HuH-7.5 (cell line): ENCODE measurements at regions not wholly inside any gene's neighbourhood (a gene's known extent, or its start where the extent isn't known, plus 50 kb on each side); places are given as distances from the start of the nearest gene placed in this dataset.
"Not testable (repeated sequence)": the region's sequence is repeated elsewhere in the genome, so short reads cannot be mapped to it uniquely, and the experiment has no call there.

ENCODE experiments used
- DNase-seq: peaks from one replicate; pipeline ENCODE4 v3.0.0; 2011; ENCODE audit warnings: low spot score

DNA sequence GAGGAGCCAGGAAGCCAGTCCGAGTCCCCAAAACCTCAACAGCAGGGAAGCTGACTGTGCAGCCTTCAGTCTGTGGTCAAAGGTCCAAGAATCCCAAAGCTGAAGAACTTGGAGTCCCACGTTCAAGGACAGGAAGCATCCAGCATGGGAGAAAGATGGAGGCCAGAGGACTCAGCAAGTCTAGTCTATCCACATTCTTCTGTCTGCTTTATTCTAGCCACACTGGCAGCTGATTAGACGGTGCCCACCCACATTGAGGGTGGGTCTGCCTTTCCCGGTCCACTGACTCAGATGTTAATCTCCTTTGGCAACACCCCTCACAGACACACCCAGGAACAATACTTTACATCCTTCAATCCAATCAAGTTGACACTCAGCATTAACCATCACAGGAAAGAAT, 456.5 kb upstream of the TMEM132C start:
- not testable (repeated sequence) for DNase-seq

DNA sequence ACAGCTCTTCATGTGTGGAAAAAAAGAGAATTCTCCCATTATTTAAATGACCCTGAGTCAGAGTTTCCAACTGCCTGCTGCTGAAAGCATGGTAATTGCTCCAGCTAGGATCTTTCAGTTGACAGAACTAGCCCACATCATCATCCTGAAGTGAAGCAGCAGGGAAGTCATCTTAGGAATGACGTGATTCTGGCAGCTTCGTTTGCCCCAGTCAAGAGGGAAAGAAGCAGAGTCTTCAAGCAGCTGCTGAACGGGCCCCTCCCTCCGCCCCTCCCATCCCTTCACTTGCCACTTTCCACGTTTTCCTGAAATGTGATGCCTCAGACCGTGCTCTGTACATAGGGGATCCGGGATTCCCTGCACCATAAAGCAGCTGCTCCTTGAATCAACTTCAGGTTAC, 455.0 kb upstream of the TMEM132C start:
- no peak for DNase-seq

DNA sequence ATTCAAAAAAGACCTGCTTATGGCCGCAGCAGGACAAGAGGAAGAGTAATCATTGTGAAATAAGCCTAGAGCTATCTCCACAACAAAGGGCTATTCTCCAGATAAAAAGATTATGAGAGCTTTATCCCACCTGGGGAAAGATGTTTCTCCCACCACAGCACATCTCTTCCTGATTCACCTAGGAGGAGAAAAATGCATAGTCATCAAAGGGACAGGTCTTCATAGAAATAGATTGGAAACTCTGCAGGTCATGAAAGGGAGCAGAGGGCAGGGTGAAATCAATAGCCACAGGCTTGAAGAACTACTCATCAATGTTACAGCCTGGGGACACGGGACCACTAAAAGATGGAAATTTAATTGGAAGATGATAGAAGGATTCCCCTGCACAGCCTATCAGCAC, 453.8 kb upstream of the TMEM132C start:
- no peak for DNase-seq

DNA sequence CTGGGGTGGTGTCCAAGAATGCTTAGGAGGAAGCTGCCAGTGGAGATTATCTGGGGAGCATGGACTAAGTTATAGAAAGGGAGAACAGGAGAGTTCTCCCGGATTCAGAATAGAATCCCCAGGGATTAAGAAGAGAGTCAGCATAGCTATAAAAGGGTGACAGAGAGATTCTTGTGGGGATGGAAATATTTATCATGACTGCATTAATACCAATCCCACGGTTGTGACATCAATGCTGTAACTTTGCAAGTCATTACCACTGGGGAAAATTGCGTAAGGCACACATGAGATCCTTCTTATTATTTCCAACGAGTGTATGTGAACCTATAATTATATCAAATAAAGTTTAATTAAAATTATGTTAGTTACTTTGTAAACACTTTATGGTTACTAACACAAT, 447.9 kb upstream of the TMEM132C start:
- no peak for DNase-seq

DNA sequence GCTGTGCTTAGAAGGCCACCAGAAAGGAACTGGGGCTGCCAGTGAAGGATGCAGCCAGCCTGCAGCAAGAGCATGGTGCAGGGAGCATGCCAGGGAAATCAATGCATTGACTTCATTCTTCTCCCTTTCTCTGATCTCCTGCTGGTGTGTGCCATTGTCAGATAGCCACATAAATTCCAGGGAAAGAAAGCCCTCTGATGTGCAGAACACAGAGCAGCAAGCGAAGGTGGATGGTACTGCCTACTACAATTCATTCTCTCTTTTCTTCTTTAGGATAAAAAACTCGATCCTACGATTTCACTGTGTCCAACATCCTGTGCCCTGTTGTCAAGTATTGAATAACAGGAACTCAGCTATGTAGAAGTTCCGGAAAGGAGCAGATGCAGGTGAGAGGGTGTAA, 446.7 kb upstream of the TMEM132C start:
- no peak for DNase-seq

DNA sequence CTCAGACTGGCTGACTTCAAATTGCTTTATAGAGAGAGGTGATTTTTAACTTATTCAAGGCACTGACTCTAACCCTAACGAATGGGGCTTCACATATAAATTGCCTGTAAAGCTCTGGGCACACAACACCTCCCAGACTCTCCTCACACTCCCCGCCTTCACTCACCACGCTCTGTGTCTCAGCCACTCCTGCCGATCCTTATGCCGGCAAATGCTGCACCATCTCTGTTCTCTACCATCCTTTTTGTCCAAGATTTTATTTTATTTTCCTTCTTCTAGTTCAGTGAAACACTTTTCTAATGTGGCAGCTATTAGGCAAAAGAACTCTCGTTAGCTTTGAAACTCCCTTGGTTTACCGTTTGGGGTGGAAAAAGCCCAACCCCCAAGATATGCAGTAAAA, 446.1 kb upstream of the TMEM132C start:
- DNase-seq = no peak

DNA sequence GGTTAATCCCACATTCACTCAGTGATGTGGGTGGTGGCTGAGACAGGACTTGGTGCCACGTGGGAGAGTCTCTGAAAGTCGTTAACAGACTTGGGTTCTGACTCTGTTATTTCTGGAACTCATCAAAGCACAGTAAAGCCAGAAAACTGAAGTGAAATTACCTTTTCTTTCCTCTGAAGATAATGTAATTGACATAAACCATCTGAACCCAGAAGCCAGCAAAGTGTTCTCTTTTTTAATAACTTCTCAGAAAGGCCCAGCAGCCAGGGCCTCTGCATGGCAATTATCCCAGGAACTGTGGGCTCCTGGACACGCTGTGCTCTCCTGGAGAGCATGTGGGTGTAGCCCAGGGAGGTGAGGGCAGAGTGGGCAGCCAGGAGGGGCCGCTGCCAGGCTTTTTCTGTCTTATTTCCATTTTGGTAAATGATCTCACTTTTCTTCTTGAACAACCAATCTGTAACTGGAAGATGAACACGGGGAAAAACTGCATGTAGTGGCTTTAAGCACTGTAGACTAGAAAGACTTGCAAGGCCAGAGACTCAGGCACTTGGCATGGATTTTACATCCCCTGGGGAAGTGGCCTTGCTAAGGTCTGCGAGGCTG, 444.1 kb upstream of the TMEM132C start:
- DNase-seq = no peak

DNA sequence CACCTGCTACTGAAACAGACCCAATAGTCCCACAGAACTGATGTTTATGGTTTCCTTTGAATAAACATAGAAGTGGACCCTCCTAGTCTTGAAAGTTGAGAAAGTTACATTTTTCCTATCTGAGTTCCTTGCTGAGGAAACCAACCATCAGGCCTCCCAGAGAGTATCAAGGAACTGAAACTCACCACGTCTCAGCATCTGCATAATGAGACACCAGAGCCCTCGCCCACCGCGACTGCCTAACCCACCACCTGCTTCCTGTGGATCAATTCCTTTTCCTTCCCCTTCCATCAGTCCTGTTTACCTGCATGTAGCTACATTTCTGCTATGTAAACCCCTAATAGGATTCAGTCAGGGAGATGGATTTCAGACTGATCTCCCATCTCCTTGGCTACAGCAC, 443.2 kb upstream of the TMEM132C start:
- no peak for DNase-seq

DNA sequence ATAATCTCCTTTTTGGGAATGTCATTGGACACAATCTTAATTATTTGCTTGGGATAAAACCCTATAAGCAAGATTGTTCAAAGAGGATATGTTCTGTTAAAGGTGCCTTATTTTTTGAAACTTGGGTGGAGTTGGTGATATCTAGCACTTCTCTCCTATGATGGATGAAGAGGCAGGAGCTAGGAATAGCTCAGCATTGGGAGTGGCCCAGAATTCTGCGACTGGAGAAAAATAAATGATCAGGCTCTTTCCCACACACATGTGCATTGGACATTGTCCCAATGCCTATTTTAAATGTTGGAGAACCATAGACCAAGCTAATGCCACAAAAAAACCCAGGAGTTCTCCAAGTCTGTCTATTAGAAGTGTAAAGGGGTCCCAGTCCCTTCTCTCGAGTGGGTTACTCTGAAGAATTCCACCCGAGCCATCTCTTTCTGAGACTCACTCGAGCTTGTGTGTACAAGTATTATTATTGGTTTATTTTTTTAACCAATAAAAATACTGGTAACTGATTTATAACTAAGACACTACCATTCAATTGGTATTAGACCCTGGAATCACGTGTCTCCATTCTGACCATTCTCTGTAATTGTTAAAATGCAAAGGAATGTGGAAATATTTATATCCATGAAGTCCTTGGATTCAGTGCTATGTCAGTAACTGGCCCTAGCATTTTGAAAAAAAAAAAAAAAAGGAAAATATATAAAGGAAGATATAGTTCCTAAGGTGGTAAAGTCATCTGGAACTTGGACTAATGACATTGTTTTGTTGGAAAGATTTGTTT, 437.5 kb upstream of the TMEM132C start:
- no peak for DNase-seq

DNA sequence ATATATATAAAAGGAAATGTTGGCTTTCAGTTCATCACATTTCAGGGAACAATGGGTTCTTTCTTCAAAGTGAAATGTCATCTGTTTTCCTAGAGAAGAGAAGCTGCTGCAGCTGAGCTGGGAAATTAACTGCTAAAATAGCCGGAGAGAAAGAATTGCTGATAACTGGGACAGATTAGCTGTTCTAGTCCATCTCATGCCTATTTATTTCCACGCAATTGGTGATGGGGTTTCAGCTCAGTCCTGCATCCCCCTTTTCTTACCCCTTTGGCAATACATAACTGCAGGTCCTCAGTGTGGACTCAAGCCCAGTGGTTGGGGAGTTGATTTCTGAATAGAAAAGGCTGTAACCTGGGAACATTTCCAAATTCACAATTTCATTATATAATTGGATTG, 436.9 kb upstream of the TMEM132C start:
- DNase-seq = no peak

DNA sequence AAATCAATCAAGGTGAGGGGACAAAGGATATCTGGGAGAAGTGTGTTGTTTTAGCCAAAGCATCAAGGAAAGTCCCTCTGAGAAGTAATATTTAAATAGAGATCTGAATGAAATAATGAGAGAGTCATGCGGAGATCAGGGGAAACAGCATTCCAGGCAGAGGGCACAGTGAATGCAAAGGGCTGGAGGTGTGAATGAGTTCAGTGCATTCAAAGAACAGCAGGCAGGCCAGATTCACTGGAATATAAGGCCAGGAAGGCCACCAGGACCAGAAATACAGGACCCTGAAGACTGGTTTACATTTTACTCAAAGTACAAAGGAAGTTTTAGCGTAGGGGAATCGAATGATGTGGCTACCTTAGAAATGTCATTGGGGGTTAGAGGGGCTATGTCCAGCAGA, 436.2 kb upstream of the TMEM132C start:
- DNase-seq = no peak

DNA sequence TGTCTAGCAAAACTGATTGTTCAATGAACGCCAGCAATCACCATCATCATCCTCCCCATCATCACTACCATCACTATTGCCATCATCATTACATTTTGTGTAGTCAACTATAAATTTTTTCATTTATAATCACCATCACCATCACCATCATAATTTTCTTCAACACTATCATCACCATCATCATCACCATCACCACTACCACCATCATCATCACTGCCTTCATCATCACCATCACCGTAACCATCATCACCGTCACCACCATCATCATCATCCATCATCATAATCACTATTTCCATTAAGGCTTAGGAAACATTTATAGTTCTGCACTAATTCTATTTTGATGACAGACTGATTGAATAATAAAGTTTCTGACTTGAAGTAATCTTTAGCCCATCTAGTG, 434.8 kb upstream of the TMEM132C start:
- no peak for DNase-seq

DNA sequence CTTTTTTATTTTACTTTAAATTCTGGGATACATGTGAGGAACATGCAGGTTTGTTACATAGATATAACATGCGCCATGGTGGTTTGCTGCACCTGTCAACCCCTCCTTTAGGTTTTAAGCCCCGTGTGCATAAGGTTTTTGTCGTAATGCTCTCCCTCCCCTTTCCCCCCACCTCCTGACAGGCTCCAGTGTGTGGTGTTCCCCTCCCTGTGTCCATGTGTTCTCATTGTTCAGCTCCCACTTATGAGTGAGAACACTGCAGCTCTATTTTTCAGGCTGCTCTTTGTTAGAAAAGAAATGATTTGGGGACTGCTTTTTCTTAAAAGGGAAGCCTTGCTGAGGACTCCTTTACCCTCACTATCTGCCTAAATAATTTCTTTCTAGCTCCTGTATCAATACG, 430.2 kb upstream of the TMEM132C start:
- DNase-seq = not testable (repeated sequence)

DNA sequence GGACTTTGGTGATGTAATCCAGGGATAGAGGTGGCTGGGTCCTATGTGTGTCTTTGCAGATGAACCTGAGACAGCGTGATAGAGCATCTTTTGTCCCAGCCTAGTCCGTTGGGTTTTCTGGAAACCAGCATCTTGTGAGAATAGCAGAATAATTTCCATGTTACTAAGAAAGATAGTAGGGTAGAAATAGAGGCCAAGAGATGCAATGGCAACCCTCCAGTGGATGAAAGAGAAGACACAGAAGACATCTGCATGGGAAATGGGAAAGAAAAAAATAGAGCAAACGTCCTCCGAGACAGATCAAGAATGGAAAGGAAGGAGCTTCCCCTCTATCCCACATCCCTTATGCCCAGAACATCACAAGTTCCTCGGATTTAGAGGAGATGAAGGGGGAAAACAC, 409.3 kb upstream of the TMEM132C start:
- no peak for DNase-seq

DNA sequence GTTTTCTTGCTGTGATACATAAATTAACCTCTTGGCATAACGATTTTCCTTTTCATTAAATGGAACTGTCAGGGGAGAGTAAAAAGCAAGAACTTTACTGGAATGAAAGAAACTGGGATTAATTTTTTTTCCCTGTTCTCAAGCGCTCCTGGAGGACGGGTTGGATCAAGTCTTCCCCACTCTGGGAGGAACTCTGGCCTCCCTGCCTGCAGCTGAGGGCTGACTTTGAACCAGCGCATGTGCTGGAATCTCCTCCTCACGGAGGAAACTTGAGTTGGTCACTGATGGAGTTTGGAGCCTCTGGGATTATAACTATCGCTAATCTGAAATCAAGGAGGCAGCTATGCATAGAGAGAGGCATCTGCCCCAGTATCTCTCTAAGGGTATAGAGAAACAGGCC, 406.4 kb upstream of the TMEM132C start:
- DNase-seq = no peak

DNA sequence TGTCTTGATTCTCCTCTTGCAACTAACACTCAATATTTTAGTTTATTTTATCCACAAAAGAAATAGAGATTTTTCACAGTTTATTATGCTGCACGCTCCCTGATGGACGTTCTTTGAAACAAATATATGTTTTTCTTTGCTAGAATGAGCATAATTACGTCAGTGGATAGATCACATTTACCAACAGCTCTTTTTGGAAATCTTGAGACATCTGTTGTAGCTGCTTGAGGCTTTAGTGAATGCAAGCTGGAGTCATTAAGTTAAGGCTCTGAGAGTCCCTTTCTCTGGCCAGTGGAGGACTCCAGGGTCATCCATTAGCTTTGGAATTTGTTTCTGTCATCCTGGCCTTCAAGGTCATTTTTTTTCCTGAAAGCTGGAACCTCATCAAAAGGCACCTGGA, 405.6 kb upstream of the TMEM132C start:
- DNase-seq = no peak

DNA sequence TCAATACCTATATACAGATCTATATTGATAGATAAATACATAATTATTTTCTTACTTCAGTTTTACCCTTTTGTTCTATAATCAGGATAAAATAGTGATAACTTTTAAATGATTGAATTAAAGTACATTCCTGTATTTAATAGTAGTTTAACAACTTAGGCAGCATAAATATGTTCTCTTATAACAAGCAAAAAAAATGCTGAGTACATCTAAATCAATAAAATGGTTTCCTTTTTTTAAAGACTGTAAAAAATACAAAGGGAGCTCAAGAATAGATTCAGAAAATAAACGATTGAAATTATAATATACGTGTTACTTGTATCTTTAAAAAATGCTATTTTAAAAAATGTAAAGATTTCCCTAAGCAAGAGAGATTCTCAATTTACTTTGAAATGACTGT, 393.7 kb upstream of the TMEM132C start:
- DNase-seq = no peak

DNA sequence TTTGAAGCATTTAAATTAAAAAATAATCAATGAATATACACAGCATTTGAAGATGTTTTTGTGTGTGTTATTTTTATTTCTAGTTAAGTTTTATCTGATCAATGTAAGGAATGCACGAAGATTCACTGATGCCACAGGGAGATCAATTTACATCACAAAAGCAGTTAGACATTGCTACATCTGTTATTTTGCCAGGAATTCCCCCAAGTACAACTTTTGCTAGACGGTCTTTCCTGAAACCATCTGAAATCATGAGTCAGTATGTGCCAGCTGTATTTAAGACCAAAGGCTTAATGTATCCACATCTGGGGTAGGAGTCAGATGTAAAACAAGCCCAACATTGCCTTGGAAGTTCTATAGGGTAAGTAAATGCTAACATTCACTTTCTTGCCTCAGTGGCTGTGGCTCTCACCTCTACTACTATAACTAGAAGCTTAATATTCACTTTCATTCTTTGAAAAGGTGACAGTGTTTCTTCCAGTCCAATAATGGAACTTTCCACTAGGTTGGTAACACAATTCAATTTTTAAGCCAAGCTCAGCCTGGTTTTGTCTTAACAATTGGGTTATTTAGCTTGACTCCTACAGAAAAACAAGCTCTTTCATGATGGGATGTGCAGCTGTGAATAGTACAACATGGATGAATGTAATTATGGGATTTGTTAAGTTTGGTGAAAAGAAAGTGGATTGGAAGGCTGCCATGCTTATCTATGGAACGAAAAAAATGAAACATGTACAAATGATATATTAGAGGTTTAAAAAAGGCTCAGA, 385.4 kb upstream of the TMEM132C start:
- no peak for DNase-seq

DNA sequence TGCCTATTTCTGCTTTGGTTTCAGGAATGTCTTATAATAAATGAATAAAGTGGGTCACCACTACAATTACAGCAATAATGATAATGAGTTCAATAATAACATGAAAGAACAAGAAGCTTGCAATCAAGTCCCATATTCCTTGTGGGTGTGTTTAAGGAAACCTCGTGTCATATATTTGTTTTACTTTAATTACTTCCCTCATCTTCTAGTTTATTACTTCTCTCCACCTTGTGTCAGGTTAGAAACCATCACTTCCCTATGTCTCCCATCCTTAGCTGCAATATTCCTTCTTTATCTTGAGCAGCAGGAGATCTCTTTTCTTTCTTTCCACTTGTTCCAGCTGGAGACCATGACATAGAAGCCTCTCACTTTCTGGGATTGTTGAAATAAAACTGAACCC, 384.0 kb upstream of the TMEM132C start:
- no peak for DNase-seq

DNA sequence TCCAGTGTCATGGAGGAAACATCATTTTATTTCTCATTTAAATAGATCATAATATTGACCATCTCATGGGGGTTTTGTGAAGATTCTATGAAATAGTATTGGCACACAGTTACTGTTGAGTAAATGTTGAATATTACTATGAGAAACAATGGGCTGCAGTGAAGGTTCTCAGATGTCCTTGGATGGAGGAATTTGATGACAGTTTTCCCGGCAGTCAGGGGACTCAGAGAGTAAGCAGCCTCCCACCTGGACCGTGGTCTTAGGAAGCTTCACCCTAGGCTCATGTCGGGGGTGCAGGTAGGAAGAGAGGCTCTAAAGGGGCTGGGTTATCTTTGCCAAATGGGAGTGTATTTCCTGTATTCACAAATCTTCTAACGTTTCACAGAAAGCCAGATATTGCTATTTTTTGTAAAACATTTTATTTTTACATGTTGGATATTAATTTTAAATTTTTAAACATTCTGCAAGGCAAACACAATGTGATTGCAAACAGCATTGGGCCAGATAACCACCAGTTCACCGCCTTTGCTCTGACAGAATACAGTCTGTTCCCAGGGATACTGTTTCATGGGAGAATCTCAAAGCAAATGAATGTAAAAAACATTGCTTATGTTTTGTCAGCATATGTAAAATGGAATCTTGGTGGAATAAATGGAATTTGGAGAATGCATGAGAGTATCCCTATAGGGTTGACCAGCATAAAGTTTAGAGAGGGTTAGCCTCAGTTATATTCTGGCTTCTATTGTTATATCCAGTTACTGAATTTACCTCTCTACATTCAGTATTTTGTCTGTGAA, 380.8 kb upstream of the TMEM132C start:
- no peak for DNase-seq

DNA sequence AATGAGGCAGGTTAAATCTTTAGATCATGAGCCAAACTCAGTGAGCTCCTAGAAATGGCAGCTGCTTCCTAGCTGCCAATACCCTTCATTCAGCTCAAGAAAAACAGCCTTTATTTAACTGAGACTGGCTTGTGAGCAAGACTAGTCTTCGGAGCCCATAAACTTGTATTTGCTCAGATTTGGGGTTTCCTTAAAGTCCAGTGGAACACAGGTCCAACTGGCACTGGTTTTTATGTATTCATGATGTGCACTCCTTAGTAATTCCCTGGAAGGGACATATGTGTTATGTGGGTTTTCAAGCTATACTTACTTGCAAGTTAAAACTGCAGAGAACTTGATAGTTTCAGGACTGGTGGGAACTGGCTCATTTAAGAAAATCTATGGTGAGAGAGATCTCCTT, 380.1 kb upstream of the TMEM132C start:
- DNase-seq = no peak

DNA sequence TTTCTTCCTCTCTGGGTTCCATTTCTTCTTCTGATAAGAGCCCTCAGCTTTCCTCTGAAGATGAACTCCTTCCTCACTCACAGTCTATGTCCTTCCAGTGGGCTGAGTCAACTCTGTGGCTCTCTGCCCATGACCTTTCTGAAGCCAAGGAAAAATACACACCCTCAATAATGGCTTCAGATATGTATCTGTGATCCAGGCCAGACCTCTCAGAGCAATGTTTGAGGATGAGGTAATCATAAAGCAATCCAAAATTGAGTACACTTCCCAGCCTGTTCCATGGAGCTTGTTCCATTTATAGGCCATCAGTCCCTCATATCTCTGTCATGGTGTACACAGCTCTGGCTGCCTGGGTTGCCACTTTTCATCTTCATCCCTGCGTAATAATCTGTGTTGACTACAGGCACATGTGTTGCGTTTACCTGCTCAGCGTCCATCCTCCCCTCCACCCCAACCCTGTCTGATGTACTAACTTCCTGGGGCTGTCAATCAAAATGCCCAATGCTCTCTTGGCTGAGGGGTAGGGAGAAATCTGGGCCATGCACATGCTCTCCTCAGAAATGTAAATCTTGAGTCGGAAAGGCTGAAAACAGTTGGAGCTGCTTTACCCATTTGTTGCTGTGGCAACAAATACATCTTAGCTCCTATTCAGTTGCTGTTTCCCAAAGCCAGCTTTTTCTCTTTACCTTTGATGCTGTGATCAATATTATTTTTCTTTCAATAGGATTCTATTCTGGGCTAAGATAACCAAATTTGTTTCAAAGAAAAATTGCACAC, 377.8 kb upstream of the TMEM132C start:
- DNase-seq = no peak
